SK-N-SH treated with all-trans-retinoic acid at 6 μM for 48 hours (cell line): ENCODE measurements at regions not wholly inside any gene's neighbourhood (a gene's known extent, or its start where the extent isn't known, plus 50 kb on each side); places are given as distances from the start of the nearest gene placed in this dataset.

Source experiments
- ATAC-seq: fragments of 200-7000 bp; cut with Tn5 transposase; 3 replicates; pipeline ENCODE4 v1.9.1; 2020; ENCODE audit warnings: mild to moderate bottlenecking, moderate library complexity
- ARNTL ChIP-seq: fragments of 450-650 bp; formaldehyde crosslinking; IDR thresholded peaks from 2 replicates; pipeline ENCODE4 v1.5.0; 2020; ENCODE audit warnings: low read depth, mild to moderate bottlenecking, moderate library complexity, borderline replicate concordance
- BACH2 ChIP-seq: fragments of 250-450 bp; sonication (Bioruptor Pico); IDR thresholded peaks from 2 replicates; pipeline ENCODE4 v1.9.0; 2021; ENCODE audit warnings: mild to moderate bottlenecking, borderline replicate concordance
- CREB5 ChIP-seq: fragments of 250-450 bp; sonication (Bioruptor Pico); IDR thresholded peaks from 2 replicates; pipeline ENCODE4 v1.5.1; 2020; ENCODE audit warnings: low read depth, mild to moderate bottlenecking, moderate library complexity
- CSDC2 ChIP-seq: fragments of 250-450 bp; sonication (Bioruptor Pico); IDR thresholded peaks from 2 replicates; pipeline ENCODE4 v1.5.0; 2020; ENCODE audit warnings: mild to moderate bottlenecking, moderate library complexity
- CSRNP3 ChIP-seq: fragments of 250-450 bp; sonication (Bioruptor Pico); IDR thresholded peaks from 2 replicates; pipeline ENCODE4 v1.5.1; 2021; ENCODE audit warnings: mild to moderate bottlenecking, moderate library complexity
- GLIS3 ChIP-seq: fragments of 250-450 bp; sonication (Bioruptor Pico); IDR thresholded peaks from 2 replicates; pipeline ENCODE4 v1.5.0; 2020; ENCODE audit warnings: mild to moderate bottlenecking, moderate library complexity
- ISL1 ChIP-seq: fragments of 250-450 bp; sonication (Bioruptor Pico); IDR thresholded peaks from 2 replicates; pipeline ENCODE4 v2.1.2; 2022; ENCODE audit warnings: mild to moderate bottlenecking, moderate library complexity
- PATZ1 ChIP-seq: fragments of 250-450 bp; sonication (Bioruptor Pico); IDR thresholded peaks from 2 replicates; pipeline ENCODE4 v1.8.0; 2020; ENCODE audit warnings: mild to moderate bottlenecking, moderate library complexity, borderline replicate concordance
- POU6F1 ChIP-seq: fragments of 250-450 bp; sonication (Bioruptor Pico); IDR thresholded peaks from 2 replicates; pipeline ENCODE4 v1.8.0; 2021; ENCODE audit warnings: low read depth, mild to moderate bottlenecking, moderate library complexity, borderline replicate concordance
- PPARA ChIP-seq: fragments of 250-450 bp; sonication (Bioruptor Pico); IDR thresholded peaks from 2 replicates; pipeline ENCODE4 v1.5.0; 2020; ENCODE audit warnings: mild to moderate bottlenecking, borderline replicate concordance
- TCF4 ChIP-seq: fragments of 250-450 bp; sonication (Bioruptor Pico); IDR thresholded peaks from 2 replicates; pipeline ENCODE4 v1.8.0; 2021; ENCODE audit warnings: mild to moderate bottlenecking, moderate library complexity, borderline replicate concordance
- TOX ChIP-seq: fragments of 250-450 bp; sonication (Bioruptor Pico); IDR thresholded peaks from 2 replicates; pipeline ENCODE4 v1.8.0; 2021; ENCODE audit warnings: mild to moderate bottlenecking, moderate library complexity, borderline replicate concordance
- ZFP3 ChIP-seq: fragments of 250-450 bp; sonication (Bioruptor Pico); IDR thresholded peaks from 2 replicates; pipeline ENCODE4 v1.5.0; 2020; ENCODE audit warnings: mild to moderate bottlenecking, moderate library complexity
- ZFP30 ChIP-seq: fragments of 450-650 bp; formaldehyde crosslinking; IDR thresholded peaks from 2 replicates; pipeline ENCODE4 v1.5.0; 2022; ENCODE audit warnings: mild to moderate bottlenecking, moderate library complexity
- ZNF565 ChIP-seq: fragments of 450-650 bp; formaldehyde crosslinking; conservative IDR thresholded peaks from 2 replicates; pipeline ENCODE4 v1.5.0; 2020; ENCODE audit warnings: low read depth, mild to moderate bottlenecking, moderate library complexity
- ZNF8 ChIP-seq: fragments of 450-650 bp; formaldehyde crosslinking; IDR thresholded peaks from 2 replicates; pipeline ENCODE4 v1.5.0; 2020; ENCODE audit warnings: mild to moderate bottlenecking, moderate library complexity

GRCh38 chr10:109007514-109007913 is 915.8 kb downstream of the XPNPEP1 start (continued):
- TF ChIP-seq POU6F1 (CRISPR knock-in tag) (no peak), GLIS3 (no peak), ISL1 (CRISPR knock-in tag) (no peak)

GRCh38 chr10:108990441-108990840 is 932.9 kb downstream of the XPNPEP1 start:
- no peak for TF ChIP-seq ZNF8 (CRISPR knock-in tag)
- no peak for TF ChIP-seq ZFP30 (CRISPR knock-in tag)
- TF ChIP-seq PPARA, result no peak
- no peak for TF ChIP-seq PATZ1
- TF ChIP-seq ZFP3 (CRISPR knock-in tag), result no peak
- TF ChIP-seq TCF4 (CRISPR knock-in tag), result no peak
- TF ChIP-seq POU6F1 (CRISPR knock-in tag), result no peak
- no peak for TF ChIP-seq BACH2
- TF ChIP-seq CSRNP3, result no peak
- TF ChIP-seq CREB5 (CRISPR knock-in tag), result no peak
- no peak for ATAC-seq

- ATAC-seq, result no peak
- TF ChIP-seq POU6F1 (CRISPR knock-in tag) (no peak), BACH2 (no peak), ZFP3 (CRISPR knock-in tag) (no peak), GLIS3 (no peak), PATZ1 (no peak), TCF4 (CRISPR knock-in tag) (no peak), ZNF565 (CRISPR knock-in tag) (no peak), PPARA (no peak), TOX (CRISPR knock-in tag) (no peak), CSDC2 (CRISPR knock-in tag) (no peak), CREB5 (CRISPR knock-in tag) (no peak), ARNTL (no peak), ISL1 (CRISPR knock-in tag) (no peak)
These were observed 933.3 kb downstream of the XPNPEP1 start for GRCh38 chr10:108989976-108990375.
